Stimulated activated CD4-positive, alpha-beta T cell treated with anti-CD3 and anti-CD28 coated beads, Interleukin-12 subunit alpha, Interleukin-12 subunit beta, amount 100 ng/mL, for 24 hours (primary cell): ENCODE measurements at regions not wholly inside any gene's neighbourhood (a gene's known extent, or its start where the extent isn't known, plus 50 kb on each side); places are given as distances from the start of the nearest gene placed in this dataset.
"Not testable (repeated sequence)": the region's sequence is repeated elsewhere in the genome, so short reads cannot be mapped to it uniquely, and the experiment has no call there.

Source experiments
- DNase-seq, 2 experiments: peaks; one replicate each; pipeline ENCODE4 v3.0.0-alpha.2; 2020; ENCODE audit warnings: low read depth in 2 of 2

- no peak for DNase-seq
Observed at GRCh38 chr4:149870008-149870407, 54.4 kb upstream of the IQCM start.

GRCh38 chr4:149881744-149882143 lies 66.1 kb upstream of the IQCM start:
- DNase-seq = no peak

- no peak for DNase-seq
Observed at GRCh38 chr4:149882251-149882650, 66.6 kb upstream of the IQCM start.

GRCh38 chr4:149884046-149884445 lies 68.4 kb upstream of the IQCM start:
- no peak for DNase-seq

GRCh38 chr4:149884529-149885181 lies 69.0 kb upstream of the IQCM start:
- no peak for DNase-seq

- no peak for DNase-seq
Observed at GRCh38 chr4:149885896-149886295, 70.3 kb upstream of the IQCM start.

- no peak for DNase-seq
Observed at GRCh38 chr4:149886786-149887490, 71.3 kb upstream of the IQCM start.

- no peak for DNase-seq
Observed at GRCh38 chr4:149889991-149890390, 74.3 kb upstream of the IQCM start.

GRCh38 chr4:149890531-149890930 lies 74.9 kb upstream of the IQCM start:
- no peak for DNase-seq

- no peak for DNase-seq
Observed at GRCh38 chr4:149891426-149891825, 75.8 kb upstream of the IQCM start.

GRCh38 chr4:149896432-149896831 lies 80.8 kb upstream of the IQCM start:
- no peak for DNase-seq

GRCh38 chr4:149897783-149898182 lies 82.1 kb upstream of the IQCM start:
- DNase-seq = no peak

- DNase-seq = no peak
Observed at GRCh38 chr4:149901128-149901527, 85.5 kb upstream of the IQCM start.

- DNase-seq = no peak
Observed at GRCh38 chr4:149902242-149902641, 86.6 kb upstream of the IQCM start.

GRCh38 chr4:149910177-149910576 lies 94.5 kb upstream of the IQCM start:
- DNase-seq = no peak

- DNase-seq = no peak
Observed at GRCh38 chr4:149910604-149911350, 95.1 kb upstream of the IQCM start.

- DNase-seq = no peak
Observed at GRCh38 chr4:149911354-149911753, 95.7 kb upstream of the IQCM start.

- DNase-seq = no peak
Observed at GRCh38 chr4:149912000-149912399, 96.4 kb upstream of the IQCM start.

GRCh38 chr4:149914119-149915115 lies 98.8 kb upstream of the IQCM start:
- DNase-seq = peak in 1 of 2 experiments; percentile 6

- not testable (repeated sequence) for DNase-seq
Observed at GRCh38 chr4:149915735-149916134, 100.1 kb upstream of the IQCM start.

- DNase-seq = no peak
Observed at GRCh38 chr4:149923736-149924135, 108.1 kb upstream of the IQCM start.

GRCh38 chr4:149927514-149927913 lies 111.9 kb upstream of the IQCM start:
- no peak for DNase-seq
